Upper lobe of right lung (tissue), 1 donor: ENCODE measurements at regions not wholly inside any gene's neighbourhood (a gene's known extent, or its start where the extent isn't known, plus 50 kb on each side); places are given as distances from the start of the nearest gene placed in this dataset.

Experiments used
- ATAC-seq: fragments of 200-7000 bp; cut with Tn5 transposase; one replicate; pipeline ENCODE4 v1.9.1; 2020; ENCODE audit warnings: mild to moderate bottlenecking, moderate library complexity
- DNase-seq: peaks from one replicate; pipeline ENCODE4 v3.0.0-alpha.2; 2020
- H3K27ac ChIP-seq: fragments of 200-600 bp; one replicate; pipeline ENCODE4 v1.8.0; 2022
- H3K27me3 ChIP-seq: fragments of 200-600 bp; one replicate; pipeline ENCODE4 v1.8.0; 2022; ENCODE audit warnings: mild to moderate bottlenecking
- H3K36me3 ChIP-seq: fragments of 200-600 bp; one replicate; pipeline ENCODE4 v1.8.0; 2022
- H3K4me1 ChIP-seq: fragments of 200-600 bp; one replicate; pipeline ENCODE4 v1.8.0; 2022
- H3K4me3 ChIP-seq: fragments of 200-600 bp; one replicate; pipeline ENCODE4 v1.8.0; 2022; ENCODE audit warnings: mild to moderate bottlenecking
- H3K9me3 ChIP-seq: fragments of 200-600 bp; one replicate; pipeline ENCODE4 v1.8.0; 2022
- CTCF ChIP-seq: fragments of 200-600 bp; IDR thresholded peaks from one replicate; pipeline ENCODE4 v1.8.0; 2022; ENCODE audit warnings: antibody characterized with exemption
- intact Hi-C: fragments of 100-400 bp; cut with DNase I; formaldehyde crosslinking; loops from one replicate; pipeline ENCODE4 v1.11.0; 2022
- donor health status: DM: no; HTN: yes; CAD: no; lungs with severe emphysema.

- Histone ChIP-seq H3K4me1 (no peaks in the 10 kb centered on the region), H3K36me3 (no peaks in the 10 kb centered on the region)
- intact Hi-C loops: no loop called here
Measured at GRCh38 chr18:38045845-38046244, 480.2 kb upstream of the CELF4 start.

DNA sequence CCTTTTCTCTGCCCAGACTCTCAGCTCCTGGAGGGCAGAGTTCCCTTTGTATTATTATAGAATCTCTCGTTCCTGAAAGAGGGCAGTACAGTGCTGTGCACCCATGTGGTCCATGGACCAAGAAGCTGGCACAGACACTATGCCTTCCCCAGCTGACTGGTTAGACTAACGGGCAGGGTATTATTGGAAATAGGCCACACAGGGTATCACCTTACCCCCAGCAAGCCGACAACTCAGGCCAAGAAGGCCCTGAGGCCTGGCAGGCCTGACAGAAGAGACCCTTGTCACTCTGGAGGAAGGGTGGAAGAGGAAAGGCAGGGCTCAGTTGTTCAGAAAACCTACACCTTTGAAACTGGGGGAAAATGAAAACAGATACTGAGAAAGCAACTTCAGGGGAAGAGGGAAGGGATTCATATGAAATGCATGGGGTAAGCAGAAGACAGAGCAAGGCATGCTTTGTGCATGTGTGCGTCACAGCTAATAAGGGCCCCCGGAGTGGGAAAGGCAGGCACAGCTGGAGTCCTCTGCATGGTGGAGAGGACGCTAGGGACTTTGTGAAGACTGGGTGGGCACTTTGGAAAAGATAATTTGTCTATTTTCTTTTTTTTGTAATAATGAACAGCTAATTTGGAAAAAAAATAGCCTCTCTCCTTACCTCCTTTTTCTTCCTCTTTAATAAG lies 476.8 kb upstream of the CELF4 start:
- no peak for DNase-seq
- no peak for TF ChIP-seq CTCF

More at GRCh38 chr18:38045845-38046244, 480.2 kb upstream of the CELF4 start:
- H3K9me3 ChIP-seq: no peaks in the 10 kb centered on the region
- H3K4me3 ChIP-seq: no peak overlapping the region
- DNase-seq: no peak
- H3K27ac ChIP-seq: no peak overlapping the region
- no peak for ATAC-seq
- no peaks in the 10 kb centered on the region for H3K27me3 ChIP-seq
- TF ChIP-seq CTCF: no peak

GRCh38 chr18:38038242-38038641 lies 472.6 kb upstream of the CELF4 start:
- H3K9me3 ChIP-seq: no peaks in the 10 kb centered on the region
- no peak overlapping the region for H3K27ac ChIP-seq
- no peaks in the 10 kb centered on the region for H3K36me3 ChIP-seq
- H3K27me3 ChIP-seq: no peaks in the 10 kb centered on the region
- DNase-seq (no peak), ATAC-seq (no peak)
- no peaks in the 10 kb centered on the region for H3K4me1 ChIP-seq
- H3K4me3 ChIP-seq: no peak overlapping the region
- no peak for TF ChIP-seq CTCF
- intact Hi-C loops: no loop called here

More for the DNA sequence above, 476.8 kb upstream of the CELF4 start:
- intact Hi-C loops: no loop called here
- Histone ChIP-seq H3K27ac (no peak overlapping the region), H3K4me3 (no peak overlapping the region), H3K9me3 (no peaks in the 10 kb centered on the region), H3K27me3 (no peaks in the 10 kb centered on the region), H3K36me3 (no peaks in the 10 kb centered on the region), H3K4me1 (no peaks in the 10 kb centered on the region)
- no peak for ATAC-seq

DNA sequence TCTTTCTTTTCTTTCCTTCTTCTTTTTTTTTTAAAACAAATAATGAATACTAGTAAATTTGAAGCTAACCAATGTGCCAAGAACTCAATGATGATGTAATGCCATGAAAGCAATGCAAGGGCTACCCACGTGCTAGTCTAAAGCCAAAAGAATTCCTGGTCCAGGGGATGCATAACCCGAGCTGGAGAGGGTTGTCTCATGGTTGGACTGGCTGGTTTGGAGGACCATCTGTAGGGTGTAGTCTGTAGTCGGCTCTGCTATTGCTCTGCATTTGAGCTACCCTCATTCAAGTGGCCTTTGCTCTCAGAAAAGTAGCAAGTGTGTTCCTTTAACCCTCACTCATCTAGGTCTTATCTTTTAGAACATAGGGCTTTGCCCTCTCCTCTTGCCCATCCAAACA lies 469.6 kb upstream of the CELF4 start:
- Histone ChIP-seq H3K36me3 (no peaks in the 10 kb centered on the region), H3K9me3 (no peaks in the 10 kb centered on the region), H3K27me3 (no peaks in the 10 kb centered on the region), H3K4me3 (no peak overlapping the region), H3K27ac (no peak overlapping the region), H3K4me1 (no peaks in the 10 kb centered on the region)
- DNase-seq (no peak), ATAC-seq (no peak)
- intact Hi-C loops: no loop called here
- no peak for TF ChIP-seq CTCF

GRCh38 chr18:38033282-38033681 lies 467.7 kb upstream of the CELF4 start:
- TF ChIP-seq CTCF: no peak
- no peak for DNase-seq
- Histone ChIP-seq H3K4me1 (no peaks in the 10 kb centered on the region), H3K27me3 (no peaks in the 10 kb centered on the region), H3K36me3 (no peaks in the 10 kb centered on the region), H3K9me3 (no peaks in the 10 kb centered on the region), H3K27ac (no peak overlapping the region), H3K4me3 (no peak overlapping the region)
- ATAC-seq: no peak
- intact Hi-C loops: no loop called here

DNA sequence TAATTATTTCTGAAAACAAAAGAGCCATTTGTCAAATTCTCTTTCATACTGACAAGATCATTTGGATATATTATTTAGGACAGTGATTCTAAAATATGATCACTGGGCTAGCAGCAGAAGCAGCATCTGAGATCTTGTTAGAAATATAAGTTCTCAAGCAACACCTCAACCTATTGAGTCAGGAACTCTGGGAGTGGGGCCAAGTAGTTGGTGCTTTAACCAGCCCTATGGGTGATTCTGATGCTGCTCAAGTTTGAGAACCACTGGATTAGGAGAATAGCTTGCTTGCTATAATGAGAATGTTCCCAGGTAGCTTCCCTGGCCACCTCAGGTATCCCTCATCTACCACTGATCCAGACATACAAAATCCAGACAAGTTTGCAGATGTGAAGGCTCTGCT lies 466.9 kb upstream of the CELF4 start:
- H3K9me3 ChIP-seq: no peaks in the 10 kb centered on the region
- H3K4me3 ChIP-seq: no peak overlapping the region
- intact Hi-C loops: no loop called here
- no peak for TF ChIP-seq CTCF
- ATAC-seq (no peak), DNase-seq (no peak)
- no peaks in the 10 kb centered on the region for H3K4me1 ChIP-seq
- H3K27ac ChIP-seq: no peak overlapping the region
- H3K36me3 ChIP-seq: no peaks in the 10 kb centered on the region
- H3K27me3 ChIP-seq: no peaks in the 10 kb centered on the region
